LoVo (cell line): ENCODE measurements at regions not wholly inside any gene's neighbourhood (a gene's known extent, or its start where the extent isn't known, plus 50 kb on each side); places are given as distances from the start of the nearest gene placed in this dataset.
"Not testable (repeated sequence)": the region's sequence is repeated elsewhere in the genome, so short reads cannot be mapped to it uniquely, and the experiment has no call there.

Source experiments
- DNase-seq: peaks from one replicate; pipeline ENCODE4 v3.0.0-alpha.2; 2016; ENCODE audit warnings: low spot score

GRCh38 chr12:9336375-9337011, 128.3 kb upstream of the PZP start:
- not testable (repeated sequence) for DNase-seq

- DNase-seq, result no peak
Measured at GRCh38 chr12:9335867-9336266, 127.7 kb upstream of the PZP start.

- DNase-seq, result no peak
Measured at GRCh38 chr12:9334964-9335363, 126.8 kb upstream of the PZP start.

- DNase-seq, result no peak
Measured at GRCh38 chr12:9334041-9334692, 126.0 kb upstream of the PZP start.

GRCh38 chr12:9333161-9333560, 125.0 kb upstream of the PZP start:
- DNase-seq, result no peak

- DNase-seq, result no peak
Measured at GRCh38 chr12:9332564-9332963, 124.4 kb upstream of the PZP start.

GRCh38 chr12:9331218-9331626, 123.0 kb upstream of the PZP start:
- DNase-seq, result peak; percentile 69

- no peak for DNase-seq
Measured at GRCh38 chr12:9329019-9329418, 120.8 kb upstream of the PZP start.

- no peak for DNase-seq
Measured at GRCh38 chr12:9328065-9328464, 119.9 kb upstream of the PZP start.

- DNase-seq, result no peak
Measured at GRCh38 chr12:9327320-9327719, 119.1 kb upstream of the PZP start.

GRCh38 chr12:9326849-9327248, 118.7 kb upstream of the PZP start:
- not testable (repeated sequence) for DNase-seq

- no peak for DNase-seq
Measured at GRCh38 chr12:9326085-9326484, 117.9 kb upstream of the PZP start.

- DNase-seq, result no peak
Measured at GRCh38 chr12:9325471-9325870, 117.3 kb upstream of the PZP start.

GRCh38 chr12:9324782-9325181, 116.6 kb upstream of the PZP start:
- DNase-seq, result no peak

- no peak for DNase-seq
Measured at GRCh38 chr12:9323144-9323681, 115.0 kb upstream of the PZP start.

GRCh38 chr12:9319842-9320173, 111.6 kb upstream of the PZP start:
- no peak for DNase-seq

GRCh38 chr12:9319044-9319841, 111.0 kb upstream of the PZP start:
- no peak for DNase-seq

GRCh38 chr12:9313479-9313878, 105.3 kb upstream of the PZP start:
- not testable (repeated sequence) for DNase-seq

GRCh38 chr12:9312406-9313392, 104.5 kb upstream of the PZP start:
- not testable (repeated sequence) for DNase-seq

GRCh38 chr12:9311454-9311853, 103.3 kb upstream of the PZP start:
- not testable (repeated sequence) for DNase-seq

- DNase-seq, result not testable (repeated sequence)
Measured at GRCh38 chr12:9310645-9311044, 102.5 kb upstream of the PZP start.

GRCh38 chr12:9309749-9310148, 101.6 kb upstream of the PZP start:
- not testable (repeated sequence) for DNase-seq
